Left lung (tissue), 4 donors: ENCODE measurements at regions not wholly inside any gene's neighbourhood (a gene's known extent, or its start where the extent isn't known, plus 50 kb on each side); places are given as distances from the start of the nearest gene placed in this dataset.
A peak's percentile ranks its signal among the peaks of the same experiment; 100 is the strongest.

Source experiments
- ATAC-seq: fragments of 200-7000 bp; cut with Tn5 transposase; one replicate; pipeline ENCODE4 v1.9.1; 2020; ENCODE audit warnings: moderate library complexity
- DNase-seq, 4 donors: peaks; one replicate each; pipeline ENCODE4 v3.0.0-alpha.2; 2013 to 2020
- H3K27ac ChIP-seq, 2 donors: fragments of 200-600 bp; sonication (generic) in 1 of 2; one replicate each; pipeline versions ENCODE4 v1.5.0 to v1.8.0; 2020 to 2021
- H3K27me3 ChIP-seq, 2 donors: fragments of 200-600 bp; sonication (generic) in 1 of 2; one replicate each; pipeline versions ENCODE4 v1.5.0 to v1.8.0; 2020 to 2021
- H3K36me3 ChIP-seq, 2 donors: fragments of 200-600 bp; sonication (generic) in 1 of 2; one replicate each; pipeline versions ENCODE4 v1.5.0 to v1.8.0; 2020 to 2021
- H3K4me1 ChIP-seq, 2 donors: fragments of 200-600 bp; one replicate each; pipeline ENCODE4 v1.8.0; 2021
- H3K4me3 ChIP-seq, 2 donors: fragments of 200-600 bp; sonication (generic) in 1 of 2; one replicate each; pipeline versions ENCODE4 v1.5.0 to v1.8.0; 2020 to 2021; ENCODE audit warnings: mild to moderate bottlenecking in 1 of 2
- H3K9me3 ChIP-seq, 2 donors: fragments of 200-600 bp; sonication (generic) in 1 of 2; one replicate each; pipeline versions ENCODE4 v1.5.0 to v1.8.0; 2020 to 2021
- intact Hi-C, 2 donors: fragments of 100-400 bp; cut with DNase I; formaldehyde crosslinking; loops; one replicate each; pipeline versions ENCODE4 v1.11.2 to v1.14.2; 2022
- TF ChIP-seq, protein P1 (sequence below), 2 donors: fragments of 200-600 bp; sonication (generic) in 1 of 2; IDR thresholded peaks; one replicate each; pipeline versions ENCODE4 v1.5.0 to v1.8.0; 2021; ENCODE audit warnings: antibody characterized with exemption in 2 of 2
- donor health status: DM: no; HTN: yes; CAD: no.
- donor health status: DM: no; HTN: no; CAD: no.

DNA sequence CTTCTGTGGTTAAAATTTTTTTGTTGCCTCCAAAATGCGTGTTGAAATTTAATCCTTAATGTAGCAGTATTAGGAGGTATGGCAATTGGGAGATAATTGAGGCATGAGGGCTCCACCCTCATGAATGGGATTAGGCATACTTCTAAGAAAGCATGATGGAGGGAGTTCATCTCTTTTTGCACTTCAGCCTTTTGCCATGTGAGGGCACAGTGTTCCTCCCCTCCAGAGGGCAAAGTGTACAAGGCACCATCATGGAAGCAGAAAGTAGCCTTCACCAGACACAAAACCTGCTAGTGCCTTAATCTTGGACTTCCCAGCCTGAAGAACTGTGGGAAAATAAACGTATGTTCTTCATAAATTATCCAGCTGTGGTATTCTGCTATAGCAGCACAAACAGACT lies 429.5 kb downstream of the ZIC1 start:
- TF ChIP-seq, protein P1, sequence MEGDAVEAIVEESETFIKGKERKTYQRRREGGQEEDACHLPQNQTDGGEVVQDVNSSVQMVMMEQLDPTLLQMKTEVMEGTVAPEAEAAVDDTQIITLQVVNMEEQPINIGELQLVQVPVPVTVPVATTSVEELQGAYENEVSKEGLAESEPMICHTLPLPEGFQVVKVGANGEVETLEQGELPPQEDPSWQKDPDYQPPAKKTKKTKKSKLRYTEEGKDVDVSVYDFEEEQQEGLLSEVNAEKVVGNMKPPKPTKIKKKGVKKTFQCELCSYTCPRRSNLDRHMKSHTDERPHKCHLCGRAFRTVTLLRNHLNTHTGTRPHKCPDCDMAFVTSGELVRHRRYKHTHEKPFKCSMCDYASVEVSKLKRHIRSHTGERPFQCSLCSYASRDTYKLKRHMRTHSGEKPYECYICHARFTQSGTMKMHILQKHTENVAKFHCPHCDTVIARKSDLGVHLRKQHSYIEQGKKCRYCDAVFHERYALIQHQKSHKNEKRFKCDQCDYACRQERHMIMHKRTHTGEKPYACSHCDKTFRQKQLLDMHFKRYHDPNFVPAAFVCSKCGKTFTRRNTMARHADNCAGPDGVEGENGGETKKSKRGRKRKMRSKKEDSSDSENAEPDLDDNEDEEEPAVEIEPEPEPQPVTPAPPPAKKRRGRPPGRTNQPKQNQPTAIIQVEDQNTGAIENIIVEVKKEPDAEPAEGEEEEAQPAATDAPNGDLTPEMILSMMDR (IDR thresholded peaks at IDR 0.05), result no peak
- ATAC-seq (no peak), DNase-seq (no peak)
- H3K27me3 ChIP-seq, result no peaks in the 10 kb centered on the region
- intact Hi-C loops, result no loop called here
- H3K36me3 ChIP-seq, result no peaks in the 10 kb centered on the region
- H3K9me3 ChIP-seq, result peaks cover 0 to 3% of the 10 kb centered on the region in 2 donors
- H3K4me1 ChIP-seq, result no peaks in the 10 kb centered on the region
- H3K27ac ChIP-seq, result no peak overlapping the region
- no peak overlapping the region for H3K4me3 ChIP-seq

DNA sequence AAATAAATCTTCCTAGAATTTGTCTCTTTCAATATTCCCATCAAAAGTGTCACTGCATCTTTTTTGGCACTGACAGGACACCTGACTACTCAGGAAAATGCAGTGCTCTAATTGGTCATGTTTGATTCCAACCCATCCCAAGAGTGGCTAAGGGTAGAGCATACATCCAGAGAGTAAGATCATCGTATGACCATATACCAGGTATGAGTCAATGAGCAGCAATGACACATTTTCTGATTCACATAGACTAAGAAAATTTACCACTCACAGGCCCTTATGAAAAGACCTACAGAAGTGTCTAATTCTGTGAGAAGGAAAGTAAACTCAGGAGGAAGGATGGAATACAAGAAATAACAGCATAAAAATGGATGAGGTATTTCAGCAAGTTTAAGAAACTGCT lies 434.2 kb downstream of the ZIC1 start:
- Histone ChIP-seq H3K4me3 (no peak overlapping the region), H3K4me1 (no peaks in the 10 kb centered on the region), H3K27ac (no peak overlapping the region), H3K27me3 (no peaks in the 10 kb centered on the region), H3K36me3 (no peaks in the 10 kb centered on the region), H3K9me3 (no peaks in the 10 kb centered on the region)
- intact Hi-C loops, result no loop called here
- TF ChIP-seq, protein P1 (IDR thresholded peaks at IDR 0.05), result no peak
- DNase-seq (no peak), ATAC-seq (no peak)

DNA sequence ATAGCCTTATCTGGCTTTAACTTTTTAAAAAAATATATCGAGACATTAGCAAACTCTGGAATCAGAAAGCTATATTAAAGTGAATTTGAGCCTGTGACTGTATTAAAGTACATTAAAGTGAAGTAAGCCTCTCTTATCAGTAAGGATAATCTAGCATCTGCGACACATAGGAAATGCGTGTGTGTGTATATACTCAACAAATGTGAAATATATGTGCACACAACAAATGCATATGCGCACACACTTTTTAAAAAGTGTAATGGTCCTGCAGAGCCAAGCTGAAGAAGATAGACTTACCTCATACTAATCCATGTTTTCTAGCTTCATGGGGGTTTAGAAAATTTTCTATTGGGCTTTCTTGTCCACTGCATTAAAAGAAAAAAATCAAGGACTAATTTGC lies 437.1 kb downstream of the ZIC1 start:
- Histone ChIP-seq H3K27me3 (no peaks in the 10 kb centered on the region), H3K27ac (no peak overlapping the region), H3K4me3 (no peak overlapping the region), H3K4me1 (no peaks in the 10 kb centered on the region), H3K36me3 (no peaks in the 10 kb centered on the region), H3K9me3 (no peaks in the 10 kb centered on the region)
- DNase-seq (no peak), ATAC-seq (no peak)
- TF ChIP-seq, protein P1 (IDR thresholded peaks at IDR 0.05), result no peak
- intact Hi-C loops, result no loop called here

DNA sequence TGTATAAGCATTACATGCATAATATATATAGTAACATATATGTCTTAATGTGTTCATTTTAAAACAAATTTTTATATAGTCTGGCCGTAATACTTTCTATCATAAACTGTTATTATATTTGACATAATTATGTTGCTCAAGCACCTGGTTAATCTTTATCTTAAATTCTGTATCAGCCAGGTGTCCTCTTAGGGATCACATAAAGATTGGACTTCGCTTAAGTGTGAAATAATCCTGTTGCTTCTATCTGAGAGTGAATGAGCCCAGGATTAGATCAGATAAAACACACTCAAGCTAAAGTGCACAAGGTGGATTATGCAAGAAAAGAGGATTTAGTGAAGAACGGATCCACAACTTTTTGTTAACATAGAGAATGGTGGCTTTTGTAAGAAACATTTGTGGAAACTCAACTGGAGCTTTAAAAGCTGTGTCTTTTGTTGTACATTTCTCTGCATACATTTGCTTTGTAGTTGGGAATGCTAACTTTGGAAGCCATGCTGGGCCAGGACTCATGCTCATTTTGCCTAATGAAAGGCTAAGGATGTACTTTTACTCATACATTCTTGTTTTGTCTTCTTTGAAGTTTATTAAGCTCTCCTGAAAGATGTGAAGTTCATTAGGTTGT lies 437.8 kb downstream of the ZIC1 start:
- no peaks in the 10 kb centered on the region for H3K4me1 ChIP-seq
- TF ChIP-seq, protein P1 (IDR thresholded peaks at IDR 0.05), result no peak
- no peak overlapping the region for H3K4me3 ChIP-seq
- no peaks in the 10 kb centered on the region for H3K27me3 ChIP-seq
- intact Hi-C loops, result no loop called here
- no peak for ATAC-seq
- DNase-seq, result no peak
- no peaks in the 10 kb centered on the region for H3K36me3 ChIP-seq
- H3K9me3 ChIP-seq, result no peaks in the 10 kb centered on the region
- no peak overlapping the region for H3K27ac ChIP-seq

DNA sequence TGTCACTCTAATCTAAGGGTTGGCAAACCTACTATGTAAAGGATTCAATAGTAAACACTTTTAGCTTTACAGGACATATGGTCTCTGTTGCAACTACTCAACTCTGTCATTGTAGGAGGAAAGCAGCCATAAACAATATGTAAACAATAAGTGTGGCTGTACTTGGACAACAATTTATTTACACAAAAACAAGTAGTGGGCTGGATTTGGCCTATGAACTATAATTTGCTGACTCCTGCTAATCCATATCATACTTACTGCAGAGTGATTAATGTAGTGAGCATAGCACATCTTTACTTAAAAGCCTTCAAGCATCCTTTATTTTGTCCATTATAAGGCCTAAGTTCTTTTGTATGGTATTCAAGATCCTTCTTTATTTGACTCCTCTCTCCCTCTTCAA lies 441.9 kb downstream of the ZIC1 start:
- TF ChIP-seq, protein P1 (IDR thresholded peaks at IDR 0.05), result no peak
- H3K36me3 ChIP-seq, result no peaks in the 10 kb centered on the region
- DNase-seq, result peak in 2 of 4 donors; percentile 8 to 12
- H3K4me3 ChIP-seq, result no peak overlapping the region
- no peak for ATAC-seq
- no peaks in the 10 kb centered on the region for H3K27me3 ChIP-seq
- no peaks in the 10 kb centered on the region for H3K9me3 ChIP-seq
- H3K27ac ChIP-seq, result no peak overlapping the region
- intact Hi-C loops, result no loop called here
- H3K4me1 ChIP-seq, result no peaks in the 10 kb centered on the region
